Fibroblast of skin of scalp (primary cell): ENCODE measurements at regions not wholly inside any gene's neighbourhood (a gene's known extent, or its start where the extent isn't known, plus 50 kb on each side); places are given as distances from the start of the nearest gene placed in this dataset.

Experiments used
- DNase-seq: peaks from one replicate; pipeline ENCODE4 v3.0.0-alpha.2; 2013

GRCh38 chr1:30511991-30512913 lies 211.1 kb downstream of the MATN1 start:
- peak; percentile 72 for DNase-seq

- no peak for DNase-seq
These were observed 211.8 kb downstream of the MATN1 start for GRCh38 chr1:30511563-30511962.

- DNase-seq = no peak
These were observed 212.3 kb downstream of the MATN1 start for GRCh38 chr1:30511106-30511505.

- no peak for DNase-seq
These were observed 213.7 kb downstream of the MATN1 start for GRCh38 chr1:30509670-30510069.

- no peak for DNase-seq
These were observed 214.8 kb downstream of the MATN1 start for GRCh38 chr1:30508611-30509010.

- no peak for DNase-seq
These were observed 215.3 kb downstream of the MATN1 start for GRCh38 chr1:30508175-30508448.

- no peak for DNase-seq
These were observed 215.8 kb downstream of the MATN1 start for GRCh38 chr1:30507401-30508174.

- no peak for DNase-seq
These were observed 216.4 kb downstream of the MATN1 start for GRCh38 chr1:30507016-30507312.

GRCh38 chr1:30506291-30507015 lies 216.9 kb downstream of the MATN1 start:
- no peak for DNase-seq

GRCh38 chr1:30505853-30506252 lies 217.5 kb downstream of the MATN1 start:
- DNase-seq = no peak

- no peak for DNase-seq
These were observed 230.9 kb downstream of the MATN1 start for GRCh38 chr1:30492451-30492850.

GRCh38 chr1:30491831-30492230 lies 231.6 kb downstream of the MATN1 start:
- no peak for DNase-seq

- no peak for DNase-seq
These were observed 232.8 kb downstream of the MATN1 start for GRCh38 chr1:30490554-30491053.

- no peak for DNase-seq
These were observed 233.5 kb downstream of the MATN1 start for GRCh38 chr1:30489737-30490389.

GRCh38 chr1:30488324-30488913 lies 235.0 kb downstream of the MATN1 start:
- DNase-seq = no peak

- DNase-seq = no peak
These were observed 236.3 kb downstream of the MATN1 start for GRCh38 chr1:30487042-30487441.

- DNase-seq = no peak
These were observed 238.3 kb downstream of the MATN1 start for GRCh38 chr1:30485072-30485471.

GRCh38 chr1:30484668-30485067 lies 238.7 kb downstream of the MATN1 start:
- no peak for DNase-seq

GRCh38 chr1:30479575-30479974 lies 243.8 kb downstream of the MATN1 start:
- no peak for DNase-seq

- DNase-seq = no peak
These were observed 244.4 kb downstream of the MATN1 start for GRCh38 chr1:30478799-30479563.

- DNase-seq = no peak
These were observed 245.1 kb downstream of the MATN1 start for GRCh38 chr1:30478283-30478682.

GRCh38 chr1:30477588-30477987 lies 245.8 kb downstream of the MATN1 start:
- no peak for DNase-seq
